H1 (cell line): ENCODE measurements at regions not wholly inside any gene's neighbourhood (a gene's known extent, or its start where the extent isn't known, plus 50 kb on each side); places are given as distances from the start of the nearest gene placed in this dataset.

Source experiments
- BRCA1 ChIP-seq: IDR thresholded peaks from 2 replicates; pipeline ENCODE4 v1.6.1; 2012; ENCODE audit warnings: low read depth, low read length, improper control_type of control experiment
- CBX5 ChIP-seq: fragments of 300-800, 300-1000 bp; sonication (generic); IDR thresholded peaks from 2 replicates; pipeline ENCODE4 v1.7.1; 2016; ENCODE audit warnings: antibody characterized with exemption, low read length, low read depth
- CBX8 ChIP-seq: fragments of 300-800, 300-1000 bp; sonication (generic); IDR thresholded peaks from 2 replicates; pipeline ENCODE4 v1.7.1; 2016; ENCODE audit warnings: low read depth, low read length, borderline replicate concordance
- HDAC2 ChIP-seq, 2 experiments: fragments of 300-600 bp in 1 of 2; sonication (generic) in 1 of 2; IDR thresholded peaks; 2 replicates each; pipeline ENCODE4 v1.6.1; 2011 to 2012; ENCODE audit warnings: low read depth in 2 of 2, low read length in 2 of 2, mild to moderate bottlenecking in 2 of 2, moderate library complexity in 2 of 2, borderline replicate concordance in 1 of 2, inconsistent platforms in 1 of 2
- TF ChIP-seq, protein P1 (sequence below): fragments of 300-600 bp; sonication (generic); IDR thresholded peaks from 2 replicates; pipeline ENCODE4 v1.7.1; 2012; ENCODE audit warnings: low read length, moderate library complexity, mild to moderate bottlenecking, inconsistent platforms; ENCODE audit not compliant: insufficient replicate concordance

- TF ChIP-seq, protein P1, sequence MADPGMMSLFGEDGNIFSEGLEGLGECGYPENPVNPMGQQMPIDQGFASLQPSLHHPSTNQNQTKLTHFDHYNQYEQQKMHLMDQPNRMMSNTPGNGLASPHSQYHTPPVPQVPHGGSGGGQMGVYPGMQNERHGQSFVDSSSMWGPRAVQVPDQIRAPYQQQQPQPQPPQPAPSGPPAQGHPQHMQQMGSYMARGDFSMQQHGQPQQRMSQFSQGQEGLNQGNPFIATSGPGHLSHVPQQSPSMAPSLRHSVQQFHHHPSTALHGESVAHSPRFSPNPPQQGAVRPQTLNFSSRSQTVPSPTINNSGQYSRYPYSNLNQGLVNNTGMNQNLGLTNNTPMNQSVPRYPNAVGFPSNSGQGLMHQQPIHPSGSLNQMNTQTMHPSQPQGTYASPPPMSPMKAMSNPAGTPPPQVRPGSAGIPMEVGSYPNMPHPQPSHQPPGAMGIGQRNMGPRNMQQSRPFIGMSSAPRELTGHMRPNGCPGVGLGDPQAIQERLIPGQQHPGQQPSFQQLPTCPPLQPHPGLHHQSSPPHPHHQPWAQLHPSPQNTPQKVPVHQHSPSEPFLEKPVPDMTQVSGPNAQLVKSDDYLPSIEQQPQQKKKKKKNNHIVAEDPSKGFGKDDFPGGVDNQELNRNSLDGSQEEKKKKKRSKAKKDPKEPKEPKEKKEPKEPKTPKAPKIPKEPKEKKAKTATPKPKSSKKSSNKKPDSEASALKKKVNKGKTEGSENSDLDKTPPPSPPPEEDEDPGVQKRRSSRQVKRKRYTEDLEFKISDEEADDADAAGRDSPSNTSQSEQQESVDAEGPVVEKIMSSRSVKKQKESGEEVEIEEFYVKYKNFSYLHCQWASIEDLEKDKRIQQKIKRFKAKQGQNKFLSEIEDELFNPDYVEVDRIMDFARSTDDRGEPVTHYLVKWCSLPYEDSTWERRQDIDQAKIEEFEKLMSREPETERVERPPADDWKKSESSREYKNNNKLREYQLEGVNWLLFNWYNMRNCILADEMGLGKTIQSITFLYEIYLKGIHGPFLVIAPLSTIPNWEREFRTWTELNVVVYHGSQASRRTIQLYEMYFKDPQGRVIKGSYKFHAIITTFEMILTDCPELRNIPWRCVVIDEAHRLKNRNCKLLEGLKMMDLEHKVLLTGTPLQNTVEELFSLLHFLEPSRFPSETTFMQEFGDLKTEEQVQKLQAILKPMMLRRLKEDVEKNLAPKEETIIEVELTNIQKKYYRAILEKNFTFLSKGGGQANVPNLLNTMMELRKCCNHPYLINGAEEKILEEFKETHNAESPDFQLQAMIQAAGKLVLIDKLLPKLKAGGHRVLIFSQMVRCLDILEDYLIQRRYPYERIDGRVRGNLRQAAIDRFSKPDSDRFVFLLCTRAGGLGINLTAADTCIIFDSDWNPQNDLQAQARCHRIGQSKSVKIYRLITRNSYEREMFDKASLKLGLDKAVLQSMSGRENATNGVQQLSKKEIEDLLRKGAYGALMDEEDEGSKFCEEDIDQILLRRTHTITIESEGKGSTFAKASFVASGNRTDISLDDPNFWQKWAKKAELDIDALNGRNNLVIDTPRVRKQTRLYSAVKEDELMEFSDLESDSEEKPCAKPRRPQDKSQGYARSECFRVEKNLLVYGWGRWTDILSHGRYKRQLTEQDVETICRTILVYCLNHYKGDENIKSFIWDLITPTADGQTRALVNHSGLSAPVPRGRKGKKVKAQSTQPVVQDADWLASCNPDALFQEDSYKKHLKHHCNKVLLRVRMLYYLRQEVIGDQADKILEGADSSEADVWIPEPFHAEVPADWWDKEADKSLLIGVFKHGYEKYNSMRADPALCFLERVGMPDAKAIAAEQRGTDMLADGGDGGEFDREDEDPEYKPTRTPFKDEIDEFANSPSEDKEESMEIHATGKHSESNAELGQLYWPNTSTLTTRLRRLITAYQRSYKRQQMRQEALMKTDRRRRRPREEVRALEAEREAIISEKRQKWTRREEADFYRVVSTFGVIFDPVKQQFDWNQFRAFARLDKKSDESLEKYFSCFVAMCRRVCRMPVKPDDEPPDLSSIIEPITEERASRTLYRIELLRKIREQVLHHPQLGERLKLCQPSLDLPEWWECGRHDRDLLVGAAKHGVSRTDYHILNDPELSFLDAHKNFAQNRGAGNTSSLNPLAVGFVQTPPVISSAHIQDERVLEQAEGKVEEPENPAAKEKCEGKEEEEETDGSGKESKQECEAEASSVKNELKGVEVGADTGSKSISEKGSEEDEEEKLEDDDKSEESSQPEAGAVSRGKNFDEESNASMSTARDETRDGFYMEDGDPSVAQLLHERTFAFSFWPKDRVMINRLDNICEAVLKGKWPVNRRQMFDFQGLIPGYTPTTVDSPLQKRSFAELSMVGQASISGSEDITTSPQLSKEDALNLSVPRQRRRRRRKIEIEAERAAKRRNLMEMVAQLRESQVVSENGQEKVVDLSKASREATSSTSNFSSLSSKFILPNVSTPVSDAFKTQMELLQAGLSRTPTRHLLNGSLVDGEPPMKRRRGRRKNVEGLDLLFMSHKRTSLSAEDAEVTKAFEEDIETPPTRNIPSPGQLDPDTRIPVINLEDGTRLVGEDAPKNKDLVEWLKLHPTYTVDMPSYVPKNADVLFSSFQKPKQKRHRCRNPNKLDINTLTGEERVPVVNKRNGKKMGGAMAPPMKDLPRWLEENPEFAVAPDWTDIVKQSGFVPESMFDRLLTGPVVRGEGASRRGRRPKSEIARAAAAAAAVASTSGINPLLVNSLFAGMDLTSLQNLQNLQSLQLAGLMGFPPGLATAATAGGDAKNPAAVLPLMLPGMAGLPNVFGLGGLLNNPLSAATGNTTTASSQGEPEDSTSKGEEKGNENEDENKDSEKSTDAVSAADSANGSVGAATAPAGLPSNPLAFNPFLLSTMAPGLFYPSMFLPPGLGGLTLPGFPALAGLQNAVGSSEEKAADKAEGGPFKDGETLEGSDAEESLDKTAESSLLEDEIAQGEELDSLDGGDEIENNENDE, result no peak
- no peak for TF ChIP-seq HDAC2 (IDR thresholded peaks at IDR 0.05; ENCODE audit: borderline replicate concordance in 1 of 2, low read depth in 2 of 2, low read length in 2 of 2)
- no peak for TF ChIP-seq BRCA1
- no peak for TF ChIP-seq CBX8
- no peak for TF ChIP-seq CBX5
Observed at GRCh38 chr7:20892776-20893175, 106.1 kb upstream of the SP8 start (continued).
